Sigmoid colon (tissue), 4 donors: ENCODE measurements at regions not wholly inside any gene's neighbourhood (a gene's known extent, or its start where the extent isn't known, plus 50 kb on each side); places are given as distances from the start of the nearest gene placed in this dataset.

Source experiments
- CTCF ChIP-seq, 4 experiments: fragments of 450-650 bp in 3 of 4; fragments of 200-600 bp in 1 of 4; IDR thresholded peaks; one replicate each; pipeline ENCODE4 v1.5.1; 2016 to 2019; ENCODE audit warnings: antibody characterized with exemption in 4 of 4, mild to moderate bottlenecking in 3 of 4, moderate library complexity in 2 of 4
- EP300 ChIP-seq, 4 donors: sonication (generic); formaldehyde crosslinking; IDR thresholded peaks; one replicate each; pipeline ENCODE4 v1.6.1; 2017; ENCODE audit warnings: antibody characterized with exemption in 4 of 4
- POLR2A ChIP-seq, 2 donors: fragments of 450-650 bp; IDR thresholded peaks; one replicate each; pipeline ENCODE4 v1.6.1; 2016; ENCODE audit warnings: antibody characterized with exemption in 2 of 2, mild to moderate bottlenecking in 2 of 2, moderate library complexity in 2 of 2
- POLR2AphosphoS5 ChIP-seq, 4 donors: sonication (generic); formaldehyde crosslinking; IDR thresholded peaks; one replicate each; pipeline ENCODE4 v1.6.1; 2017; ENCODE audit warnings: antibody characterized with exemption in 4 of 4

DNA sequence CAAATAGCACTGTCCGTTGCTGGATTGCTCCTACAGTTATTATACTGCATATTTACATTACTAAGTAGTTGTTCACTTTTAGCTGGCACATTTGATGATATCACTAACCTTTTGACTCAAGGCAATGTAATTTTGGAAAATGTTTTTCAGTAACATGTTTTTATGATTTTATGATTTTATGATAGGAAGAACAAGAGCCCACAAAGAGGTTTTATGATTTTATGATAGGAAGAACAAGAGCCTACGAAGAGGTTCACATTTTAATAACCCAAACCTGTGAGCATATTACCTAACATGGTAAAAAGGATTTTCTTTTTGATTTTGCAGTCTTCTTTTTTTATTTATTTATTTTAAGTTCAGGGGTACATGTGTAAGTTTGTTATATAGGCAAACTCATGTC is 172.3 kb upstream of the TPM1 start:
- TF ChIP-seq CTCF (IDR thresholded peaks at IDR 0.05), result no peak
- no peak for TF ChIP-seq POLR2AphosphoS5 (IDR thresholded peaks at IDR 0.05)
- TF ChIP-seq POLR2A (IDR thresholded peaks at IDR 0.05), result no peak
- no peak for TF ChIP-seq EP300 (IDR thresholded peaks at IDR 0.05)
